Transverse colon (tissue), 4 donors: ENCODE measurements at regions not wholly inside any gene's neighbourhood (a gene's known extent, or its start where the extent isn't known, plus 50 kb on each side); places are given as distances from the start of the nearest gene placed in this dataset.
"Not testable (repeated sequence)": the region's sequence is repeated elsewhere in the genome, so short reads cannot be mapped to it uniquely, and the experiment has no call there.

Experiments used
- DNase-seq: peaks from one replicate; pipeline ENCODE4 v3.0.0-alpha.2; 2019
- H3K27ac ChIP-seq, 4 donors: fragments of 200-600 bp; sonication (generic); 2 replicates each; pipeline ENCODE4 v1.5.1; 2016 to 2018; ENCODE audit warnings: inconsistent platforms in 4 of 4
- H3K27me3 ChIP-seq: fragments of 200-600 bp; sonication (generic); 2 replicates; pipeline ENCODE4 v1.5.1; 2017; ENCODE audit warnings: inconsistent platforms
- H3K36me3 ChIP-seq, 4 donors: fragments of 200-600 bp; sonication (generic); 2 replicates each; pipeline ENCODE4 v1.5.1; 2017 to 2019; ENCODE audit warnings: inconsistent platforms in 4 of 4
- H3K4me1 ChIP-seq, 4 donors: fragments of 200-600 bp; sonication (generic); 2 replicates each; pipeline ENCODE4 v1.5.1; 2017 to 2020; ENCODE audit warnings: inconsistent platforms in 4 of 4
- H3K4me3 ChIP-seq, 4 donors: fragments of 200-600 bp; sonication (generic); 1 replicate in 1 of 4; 2 replicates in 3 of 4; pipeline versions ENCODE4 v1.5.1 to v1.6.1; 2017 to 2019; ENCODE audit warnings: inconsistent platforms in 4 of 4
- H3K9me3 ChIP-seq, 2 donors: fragments of 200-600 bp; sonication (generic); 2 replicates each; pipeline ENCODE4 v1.5.1; 2017 to 2019; ENCODE audit warnings: inconsistent platforms in 2 of 2
- CTCF ChIP-seq, 5 experiments: fragments of 200-600 bp in 3 of 5; fragments of 450-650 bp in 2 of 5; sonication (generic) in 3 of 5; IDR thresholded peaks; 1 replicate in 2 of 5; 2 replicates in 3 of 5; pipeline ENCODE4 v1.5.1; 2016 to 2017; ENCODE audit warnings: antibody characterized with exemption in 5 of 5, inconsistent platforms in 3 of 5, mild to moderate bottlenecking in 2 of 5, moderate library complexity in 1 of 5
- EP300 ChIP-seq: sonication (generic); formaldehyde crosslinking; IDR thresholded peaks from one replicate; pipeline ENCODE4 v1.6.1; 2017; ENCODE audit warnings: antibody characterized with exemption, low read depth
- POLR2A ChIP-seq: fragments of 450-650 bp; IDR thresholded peaks from one replicate; pipeline ENCODE4 v1.6.1; 2016; ENCODE audit warnings: antibody characterized with exemption, mild to moderate bottlenecking, moderate library complexity
- POLR2AphosphoS5 ChIP-seq, 3 donors: sonication (generic); formaldehyde crosslinking; IDR thresholded peaks; one replicate each; pipeline ENCODE4 v1.6.1; 2016; ENCODE audit warnings: antibody characterized with exemption in 3 of 3
- WGBS, 2 donors: methylation state at CpG; one replicate each; pipeline ENCODE4 v1.1.5; 2018; ENCODE audit warnings: low coverage in 1 of 2; 5-methylcytosine and 5-hydroxymethylcytosine counted together
- in situ Hi-C, 4 donors: fragments of 200-750 bp; cut with MboI; loops; one replicate each; pipeline versions ENCODE4 v1.15.0 to v1.15.1; 2017; ENCODE audit warnings: low sequenced_read_pairs in 3 of 4, low pct_ligation_motif_present in 1 of 4, low pct_unique_long_range_greater_than_20kb in 1 of 4
- intact Hi-C: fragments of 100-400 bp; cut with DNase I; formaldehyde crosslinking; loops from one replicate; pipeline ENCODE4 v1.15.1; 2023; ENCODE audit warnings: low total_unique reads

- no peaks in the 10 kb centered on the region for H3K27me3 ChIP-seq
- intact Hi-C loops: no loop called here
- no peaks in the 10 kb centered on the region for H3K36me3 ChIP-seq
- TF ChIP-seq CTCF (IDR thresholded peaks at IDR 0.05) (no peak), EP300 (no peak), POLR2AphosphoS5 (IDR thresholded peaks at IDR 0.05) (no peak), POLR2A (no peak)
- no peaks in the 10 kb centered on the region for H3K4me1 ChIP-seq
- H3K27ac ChIP-seq: no peak overlapping the region
- no peak overlapping the region for H3K4me3 ChIP-seq
- in situ Hi-C loops: no loop called here
- H3K9me3 ChIP-seq: no peaks in the 10 kb centered on the region
- WGBS, 2 donors: 41% methylated on average over 2 of the region's 2 CpGs; no CpG with 5 or more reads in 1 of the 2 donors
- DNase-seq: no peak
These were observed 680.5 kb downstream of the ZEB2 start for GRCh38 chr2:143839456-143839855.

GRCh38 chr2:143837055-143837454, 682.9 kb downstream of the ZEB2 start:
- H3K9me3 ChIP-seq, H3K36me3 ChIP-seq, intact Hi-C loops, H3K27ac ChIP-seq, in situ Hi-C loops, H3K4me3 ChIP-seq, H3K27me3 ChIP-seq, DNase-seq, H3K4me1 ChIP-seq: not testable (repeated sequence)

- 0 to 48% methylated on average over 2 of the region's 2 CpGs for WGBS, 2 donors
These were observed 684.4 kb downstream of the ZEB2 start for GRCh38 chr2:143835481-143835880.

GRCh38 chr2:143833015-143833660, 686.8 kb downstream of the ZEB2 start:
- intact Hi-C loops: no loop called here
- in situ Hi-C loops: no loop called here
- WGBS, 2 donors: 91 to 93% methylated on average over 3 to 10 of the region's 10 CpGs
- H3K4me1 ChIP-seq: no peaks in the 10 kb centered on the region
- no peaks in the 10 kb centered on the region for H3K27me3 ChIP-seq
- H3K36me3 ChIP-seq: no peaks in the 10 kb centered on the region
- no peak overlapping the region for H3K4me3 ChIP-seq
- no peak overlapping the region for H3K27ac ChIP-seq
- H3K9me3 ChIP-seq: no peaks in the 10 kb centered on the region
- TF ChIP-seq POLR2AphosphoS5 (IDR thresholded peaks at IDR 0.05) (no peak), EP300 (no peak), POLR2A (no peak), CTCF (IDR thresholded peaks at IDR 0.05) (no peak)
- no peak for DNase-seq

More at GRCh38 chr2:143835481-143835880, 684.4 kb downstream of the ZEB2 start:
- TF ChIP-seq POLR2A (no peak), CTCF (IDR thresholded peaks at IDR 0.05) (no peak), EP300 (no peak), POLR2AphosphoS5 (IDR thresholded peaks at IDR 0.05) (no peak)
- Histone ChIP-seq H3K4me1 (no peaks in the 10 kb centered on the region), H3K9me3 (no peaks in the 10 kb centered on the region), H3K36me3 (no peaks in the 10 kb centered on the region), H3K27me3 (no peaks in the 10 kb centered on the region), H3K27ac (no peak overlapping the region), H3K4me3 (no peak overlapping the region)
- in situ Hi-C loops: no loop called here
- DNase-seq: no peak
- intact Hi-C loops: no loop called here

- TF ChIP-seq EP300 (no peak), POLR2A (no peak), POLR2AphosphoS5 (IDR thresholded peaks at IDR 0.05) (no peak), CTCF (IDR thresholded peaks at IDR 0.05) (no peak)
- intact Hi-C loops: no loop called here
These were observed 689.4 kb downstream of the ZEB2 start for GRCh38 chr2:143830476-143830875.

More at GRCh38 chr2:143830476-143830875, 689.4 kb downstream of the ZEB2 start:
- H3K27me3 ChIP-seq: no peaks in the 10 kb centered on the region
- DNase-seq: no peak
- H3K4me3 ChIP-seq: no peak overlapping the region
- H3K36me3 ChIP-seq: no peaks in the 10 kb centered on the region
- H3K27ac ChIP-seq: no peak overlapping the region
- in situ Hi-C loops: no loop called here
- H3K4me1 ChIP-seq: no peaks in the 10 kb centered on the region
- H3K9me3 ChIP-seq: no peaks in the 10 kb centered on the region
